Subcutaneous abdominal adipose tissue (tissue), 5 donors: ENCODE measurements at regions not wholly inside any gene's neighbourhood (a gene's known extent, or its start where the extent isn't known, plus 50 kb on each side); places are given as distances from the start of the nearest gene placed in this dataset.

Source experiments
- H3K27ac ChIP-seq: one replicate; pipeline ENCODE4 v1.7.0; 2013; ENCODE audit warnings: low read depth, mild to moderate bottlenecking, inconsistent platforms, low read length, moderate library complexity
- H3K27me3 ChIP-seq, 5 donors: one replicate each; pipeline ENCODE4 v1.7.0; 2013; ENCODE audit warnings: low read length in 5 of 5, inconsistent platforms in 1 of 5; ENCODE audit not compliant: control insufficient read depth in 5 of 5, insufficient read depth in 4 of 5
- H3K36me3 ChIP-seq, 5 donors: one replicate each; pipeline ENCODE4 v1.7.0; 2013; ENCODE audit warnings: low read length in 5 of 5; ENCODE audit not compliant: control insufficient read depth in 5 of 5, insufficient read depth in 5 of 5
- H3K4me1 ChIP-seq, 5 donors: one replicate each; pipeline ENCODE4 v1.7.0; 2013; ENCODE audit warnings: low read length in 5 of 5, mild to moderate bottlenecking in 3 of 5, moderate library complexity in 1 of 5; ENCODE audit not compliant: control insufficient read depth in 5 of 5, insufficient read depth in 5 of 5
- H3K4me3 ChIP-seq, 5 donors: one replicate each; pipeline ENCODE4 v1.7.0; 2013; ENCODE audit warnings: low read length in 5 of 5, low read depth in 1 of 5
- H3K9ac ChIP-seq, 5 donors: one replicate each; pipeline ENCODE4 v1.7.0; 2013; ENCODE audit warnings: low read length in 5 of 5, mild to moderate bottlenecking in 4 of 5, moderate library complexity in 3 of 5
- H3K9me3 ChIP-seq, 5 donors: one replicate each; pipeline ENCODE4 v1.7.0; 2013; ENCODE audit warnings: low read length in 5 of 5; ENCODE audit not compliant: control insufficient read depth in 5 of 5
- donor health status: healthy.
- donor health status: healthy.
- donor health status: healthy.
- donor health status: healthy.
- donor health status: healthy.

DNA sequence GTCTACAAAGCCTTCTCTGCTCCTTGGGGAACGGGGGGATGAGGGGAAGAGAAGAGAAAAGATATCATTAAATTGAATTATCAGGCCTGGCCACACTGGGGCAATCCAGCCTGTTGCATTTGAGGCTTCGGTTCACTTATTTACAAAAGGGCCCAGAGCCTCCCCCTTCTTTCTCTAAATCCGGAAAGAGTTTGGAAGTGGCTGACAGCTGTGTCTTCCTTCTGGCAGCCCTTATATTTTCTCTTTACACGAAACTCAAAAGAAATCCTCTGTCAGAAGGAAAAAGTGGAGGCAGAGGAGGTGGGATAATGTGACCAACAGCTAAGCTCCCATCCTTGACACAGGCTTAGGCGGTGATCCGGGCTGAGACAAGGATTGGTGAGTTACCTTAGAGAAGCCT is 158.3 kb upstream of the TAPT1 start:
- H3K9ac ChIP-seq = no peak overlapping the region
- H3K36me3 ChIP-seq = no peaks in the 10 kb centered on the region
- no peak overlapping the region for H3K4me3 ChIP-seq
- no peaks in the 10 kb centered on the region for H3K4me1 ChIP-seq
- no peak overlapping the region for H3K27ac ChIP-seq
- H3K9me3 ChIP-seq = no peaks in the 10 kb centered on the region
- H3K27me3 ChIP-seq = peaks cover 0 to 2% (median 0%) of the 10 kb centered on the region in 5 donors

DNA sequence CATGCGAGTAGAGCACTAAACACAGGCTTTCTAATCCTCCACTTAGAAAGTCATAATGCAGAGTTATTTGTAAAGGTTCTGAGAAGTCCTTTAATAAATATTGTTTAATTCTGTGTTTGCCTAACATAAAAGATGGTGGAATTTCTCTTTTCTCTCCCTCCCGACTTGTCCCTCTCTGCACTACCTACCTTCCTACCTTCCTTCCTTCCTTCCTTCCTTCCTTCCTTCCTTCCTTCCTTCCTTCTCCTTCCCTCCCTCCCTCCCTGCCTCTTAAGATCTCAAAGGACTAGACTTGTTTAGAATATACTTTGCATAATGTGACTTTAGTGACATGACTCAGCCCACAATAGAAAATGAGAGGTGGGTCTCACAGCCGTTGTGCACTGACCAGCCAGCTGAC is 156.3 kb upstream of the TAPT1 start:
- Histone ChIP-seq H3K9ac (no peak overlapping the region), H3K4me3 (no peak overlapping the region), H3K9me3 (no peaks in the 10 kb centered on the region), H3K36me3 (no peaks in the 10 kb centered on the region), H3K4me1 (no peaks in the 10 kb centered on the region), H3K27me3 (no peaks in the 10 kb centered on the region), H3K27ac (no peak overlapping the region)

DNA sequence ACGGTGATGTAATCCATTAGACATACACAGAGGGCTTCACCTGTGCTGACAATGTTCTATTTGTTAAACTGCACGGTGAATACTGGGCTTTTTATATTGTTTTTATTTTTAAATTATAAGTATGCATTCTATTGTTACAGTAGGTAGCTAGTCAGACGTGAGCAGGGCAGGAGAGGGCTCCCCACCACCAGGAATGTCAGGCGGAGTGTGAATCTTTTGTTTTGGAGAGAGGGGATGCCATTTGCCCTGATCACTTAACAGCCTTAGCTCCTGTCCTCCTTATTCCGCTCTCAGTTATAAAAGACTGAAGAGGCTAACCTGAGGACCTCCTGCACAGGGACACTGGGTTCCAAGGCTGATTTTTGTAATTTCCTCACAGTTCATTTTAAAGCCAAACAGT is 151.6 kb upstream of the TAPT1 start:
- no peak overlapping the region for H3K27ac ChIP-seq
- H3K9me3 ChIP-seq = no peaks in the 10 kb centered on the region
- H3K36me3 ChIP-seq = no peaks in the 10 kb centered on the region
- no peak overlapping the region for H3K9ac ChIP-seq
- H3K27me3 ChIP-seq = no peaks in the 10 kb centered on the region
- no peak overlapping the region for H3K4me3 ChIP-seq
- H3K4me1 ChIP-seq = no peaks in the 10 kb centered on the region

DNA sequence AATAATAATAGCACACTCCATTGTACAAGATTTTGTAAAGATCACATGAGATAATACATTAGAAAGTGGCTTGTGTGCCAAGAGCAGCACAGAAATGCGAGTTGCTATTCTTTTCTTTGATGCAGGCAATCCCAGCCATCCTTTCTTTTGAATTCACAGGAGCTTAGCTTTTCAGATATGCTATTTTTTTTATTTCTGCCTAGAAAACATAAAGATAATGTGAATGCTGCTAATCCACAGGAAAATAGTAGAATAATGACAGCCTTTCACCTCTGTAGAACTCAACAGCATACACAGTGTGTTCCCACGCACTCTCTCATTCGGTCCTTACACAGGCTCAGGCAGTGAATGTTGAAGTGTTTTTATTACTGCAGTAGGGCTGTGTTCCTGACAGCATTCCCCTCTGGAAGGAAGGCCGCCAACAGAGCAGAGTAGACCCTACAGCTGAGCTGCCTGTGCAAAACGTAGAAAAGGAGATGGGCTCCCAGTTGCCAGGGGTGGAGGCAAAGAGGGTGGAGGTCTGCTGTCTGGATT is 138.8 kb upstream of the TAPT1 start:
- Histone ChIP-seq H3K4me1 (no peaks in the 10 kb centered on the region), H3K27ac (no peak overlapping the region), H3K4me3 (no peak overlapping the region), H3K27me3 (no peaks in the 10 kb centered on the region), H3K9ac (no peak overlapping the region), H3K9me3 (peaks cover 0 to 4% (median 0%) of the 10 kb centered on the region in 5 donors), H3K36me3 (no peaks in the 10 kb centered on the region)

DNA sequence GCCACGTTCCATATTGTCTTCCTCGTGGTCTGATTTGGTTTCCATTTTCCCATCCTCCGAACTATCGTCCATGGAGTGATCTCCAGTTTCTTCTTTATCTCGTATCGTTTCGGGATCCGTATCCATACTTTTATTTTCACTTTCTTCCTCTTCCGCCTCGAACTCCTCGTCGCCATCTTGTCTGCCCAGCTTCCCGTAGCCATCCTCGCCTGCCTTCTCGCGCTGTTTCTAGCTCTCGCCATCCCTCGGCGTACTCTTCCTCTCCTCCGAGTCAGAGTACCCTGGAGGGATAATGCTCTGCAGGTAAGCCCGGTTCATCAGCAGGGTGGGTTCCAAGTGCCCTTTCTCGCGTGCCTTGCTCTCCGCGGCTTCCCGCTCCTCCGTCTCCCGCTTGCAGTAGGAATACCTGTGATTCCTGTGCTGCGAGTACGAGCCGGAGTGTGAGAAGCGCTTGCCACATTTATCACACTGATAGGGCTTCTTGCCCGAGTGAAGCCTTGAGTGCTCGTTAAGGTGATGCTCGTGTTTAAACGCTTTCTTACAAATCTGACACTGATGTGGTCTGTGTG is 134.5 kb upstream of the TAPT1 start:
- H3K9ac ChIP-seq = no peak overlapping the region
- no peak overlapping the region for H3K4me3 ChIP-seq
- H3K27ac ChIP-seq = no peak overlapping the region
- H3K27me3 ChIP-seq = no peaks in the 10 kb centered on the region
- H3K9me3 ChIP-seq = no peaks in the 10 kb centered on the region
- no peaks in the 10 kb centered on the region for H3K4me1 ChIP-seq
- no peaks in the 10 kb centered on the region for H3K36me3 ChIP-seq

DNA sequence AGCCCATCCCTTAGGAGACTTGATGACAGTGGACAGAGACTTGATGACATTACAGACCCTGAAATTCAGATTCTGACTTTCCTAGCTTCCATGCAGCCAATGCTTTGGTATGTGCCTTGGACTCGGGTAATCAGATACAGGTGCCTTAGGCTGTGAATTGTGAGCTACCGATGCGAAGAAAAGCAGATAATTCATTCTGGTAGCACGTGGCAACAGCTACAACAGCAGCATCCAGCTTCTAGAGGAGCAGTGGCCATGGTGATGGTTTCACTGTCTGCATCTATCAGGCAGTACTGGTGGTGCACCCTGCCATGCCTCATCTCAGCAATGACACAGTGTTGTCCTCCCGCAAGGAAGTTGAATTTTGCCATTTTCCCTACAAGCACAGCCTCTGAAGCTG is 126.9 kb upstream of the TAPT1 start:
- H3K9me3 ChIP-seq = no peaks in the 10 kb centered on the region
- no peak overlapping the region for H3K9ac ChIP-seq
- H3K4me1 ChIP-seq = no peaks in the 10 kb centered on the region
- H3K27me3 ChIP-seq = peaks cover 0 to 4% (median 0%) of the 10 kb centered on the region in 5 donors
- no peak overlapping the region for H3K27ac ChIP-seq
- H3K4me3 ChIP-seq = no peak overlapping the region
- H3K36me3 ChIP-seq = no peaks in the 10 kb centered on the region

DNA sequence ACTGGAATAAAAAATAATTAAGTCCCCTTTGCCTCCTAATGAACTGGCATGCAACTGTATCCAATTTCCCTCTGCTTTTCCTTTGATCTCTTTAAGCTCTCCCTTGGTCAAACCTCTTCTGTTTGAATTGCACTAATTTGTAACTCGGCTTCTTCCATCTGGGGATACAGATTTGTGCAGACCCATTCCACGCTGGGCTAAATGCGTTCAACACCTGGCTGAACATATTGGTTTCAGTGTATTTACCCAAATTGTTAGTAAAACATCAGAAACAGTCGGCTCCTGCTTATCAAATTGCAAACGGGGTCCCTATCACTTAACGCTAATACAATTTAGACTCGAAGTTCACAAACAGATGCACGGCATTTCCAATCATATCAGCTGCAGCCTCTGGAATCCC is 124.9 kb upstream of the TAPT1 start:
- H3K27me3 ChIP-seq = peaks cover 0 to 4% (median 0%) of the 10 kb centered on the region in 5 donors
- H3K9ac ChIP-seq = no peak overlapping the region
- H3K9me3 ChIP-seq = no peaks in the 10 kb centered on the region
- H3K27ac ChIP-seq = no peak overlapping the region
- no peaks in the 10 kb centered on the region for H3K36me3 ChIP-seq
- no peaks in the 10 kb centered on the region for H3K4me1 ChIP-seq
- no peak overlapping the region for H3K4me3 ChIP-seq

DNA sequence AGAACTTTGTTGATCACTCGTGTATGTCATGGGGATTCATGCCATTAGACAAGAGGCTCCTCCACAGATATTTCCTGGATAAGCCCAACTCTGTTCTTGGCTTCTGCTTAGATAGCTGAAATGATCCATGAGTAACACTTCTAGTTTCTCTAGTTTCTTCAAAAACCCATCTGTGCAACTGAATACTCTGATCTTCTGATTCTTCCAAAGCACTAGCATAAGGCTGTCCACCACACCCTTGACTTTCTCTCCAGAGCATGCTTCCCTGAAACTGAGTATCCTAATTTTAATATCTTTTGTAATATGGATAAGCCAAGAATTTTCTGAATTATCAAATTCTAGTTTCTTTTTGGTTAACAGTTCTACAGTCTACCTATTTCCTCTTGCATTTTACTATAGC is 118.6 kb upstream of the TAPT1 start:
- H3K27me3 ChIP-seq = no peaks in the 10 kb centered on the region
- no peaks in the 10 kb centered on the region for H3K36me3 ChIP-seq
- H3K27ac ChIP-seq = no peak overlapping the region
- H3K4me1 ChIP-seq = no peaks in the 10 kb centered on the region
- H3K4me3 ChIP-seq = no peak overlapping the region
- no peaks in the 10 kb centered on the region for H3K9me3 ChIP-seq
- no peak overlapping the region for H3K9ac ChIP-seq

DNA sequence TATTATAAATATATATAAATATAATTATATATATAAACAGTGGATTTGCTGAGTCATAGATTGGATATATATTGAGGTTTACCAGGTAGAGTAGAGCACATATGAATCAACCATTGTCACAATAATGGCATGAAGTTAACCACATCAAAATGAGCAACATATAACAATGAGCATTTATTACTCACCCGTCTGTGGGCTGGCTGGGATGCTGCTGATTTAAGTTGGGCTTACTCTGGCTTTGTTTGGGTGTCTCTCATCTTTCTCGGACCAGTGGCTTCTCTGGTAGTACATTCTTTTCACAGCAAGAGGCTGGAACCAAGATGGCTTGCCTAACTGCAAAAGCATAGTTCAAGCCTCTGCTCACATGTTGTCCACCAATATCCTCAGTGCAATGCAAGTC is 111.7 kb upstream of the TAPT1 start:
- H3K27me3 ChIP-seq = no peaks in the 10 kb centered on the region
- H3K36me3 ChIP-seq = no peaks in the 10 kb centered on the region
- H3K27ac ChIP-seq = no peak overlapping the region
- H3K9me3 ChIP-seq = no peaks in the 10 kb centered on the region
- H3K4me1 ChIP-seq = no peaks in the 10 kb centered on the region
- no peak overlapping the region for H3K4me3 ChIP-seq
- no peak overlapping the region for H3K9ac ChIP-seq

DNA sequence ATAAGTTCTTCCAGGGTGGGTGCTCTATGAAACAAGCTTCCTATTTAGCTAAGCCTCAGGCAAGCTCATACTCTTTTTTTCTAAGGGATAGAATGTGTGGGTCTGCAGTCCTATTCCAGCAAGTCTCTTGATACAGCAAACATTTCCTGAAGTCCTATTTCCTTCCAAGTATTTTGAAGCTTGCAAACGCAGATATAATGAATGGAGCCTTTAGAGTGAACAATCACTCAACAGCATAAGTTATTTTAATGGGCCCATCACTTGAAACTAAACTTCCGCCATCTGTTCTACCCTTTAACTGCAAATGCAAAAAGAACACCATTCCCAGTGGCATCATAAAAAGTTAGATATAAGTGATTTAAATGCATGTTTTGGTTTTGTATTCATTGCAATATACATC is 108.3 kb upstream of the TAPT1 start:
- H3K27ac ChIP-seq = no peak overlapping the region
- no peaks in the 10 kb centered on the region for H3K4me1 ChIP-seq
- H3K27me3 ChIP-seq = no peaks in the 10 kb centered on the region
- H3K4me3 ChIP-seq = no peak overlapping the region
- H3K36me3 ChIP-seq = no peaks in the 10 kb centered on the region
- H3K9me3 ChIP-seq = peaks cover 0 to 4% (median 0%) of the 10 kb centered on the region in 5 donors
- H3K9ac ChIP-seq = no peak overlapping the region

DNA sequence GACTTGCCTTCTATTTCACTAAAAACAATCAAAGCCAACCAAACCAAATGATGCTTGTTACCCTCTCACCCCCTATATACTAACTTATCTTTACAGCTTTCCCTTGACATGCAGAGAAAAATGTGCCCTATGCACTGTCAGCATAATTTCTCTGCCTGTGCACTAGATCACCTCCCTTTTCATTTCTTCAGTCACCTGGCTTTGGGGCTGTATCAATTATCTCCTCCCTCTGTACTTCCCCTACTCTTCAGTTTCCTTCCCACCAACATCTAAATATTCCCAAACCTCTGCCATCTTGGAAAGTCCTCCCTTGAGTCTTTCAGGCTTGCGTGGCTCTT is 103.5 kb upstream of the TAPT1 start:
- Histone ChIP-seq H3K4me1 (peaks cover 0 to 7% (median 0%) of the 10 kb centered on the region in 5 donors), H3K9me3 (peaks cover 0 to 4% (median 0%) of the 10 kb centered on the region in 5 donors), H3K36me3 (no peaks in the 10 kb centered on the region), H3K4me3 (no peak overlapping the region), H3K27me3 (no peaks in the 10 kb centered on the region), H3K9ac (no peak overlapping the region), H3K27ac (no peak overlapping the region)
